ENCODE measurements at regions not wholly inside any gene's neighbourhood (a gene's known extent, or its start where the extent isn't known, plus 50 kb on each side); places are given as distances from the start of the nearest gene placed in this dataset.

DNA sequence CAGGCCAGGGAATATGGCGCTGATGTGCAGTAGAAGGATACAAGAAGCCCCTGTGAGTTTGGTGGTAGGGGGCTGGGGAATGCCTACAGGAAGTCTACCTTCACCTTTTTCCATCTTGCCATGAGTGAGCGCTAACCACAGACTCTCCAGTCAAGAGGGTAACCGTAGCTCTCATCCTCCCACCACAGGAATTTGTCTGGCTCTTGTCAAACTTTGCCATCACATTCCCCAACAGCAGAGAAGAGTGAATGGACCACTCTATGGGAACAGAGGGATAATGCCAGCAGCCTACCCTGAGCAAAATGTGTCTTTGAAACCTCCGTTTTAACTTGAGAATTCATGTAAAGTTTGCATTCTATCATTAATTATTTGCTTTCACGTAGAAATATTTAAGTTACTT, 168.3 kb downstream of the NRP2 start:
- H3K4me2 ChIP-seq (ENCODE audit: insufficient read depth, low read length): no peak overlapping the region
- H3K9ac ChIP-seq (replicated peaks; ENCODE audit: extremely low read depth, insufficient read depth, low read length): no peak overlapping the region
- BruUV-seq (replicated peaks): no TSS peak
- no peaks in the 10 kb centered on the region for H3K27me3 ChIP-seq (ENCODE audit: control insufficient read depth in 2 of 2, insufficient read depth in 2 of 2, low read length in 2 of 2)
- DNase-seq (ENCODE audit: low read depth, low spot score): no peak
- intact Hi-C loops (cut with micrococcal nuclease): no loop called here
- dilution Hi-C loops (cut with MboI; ENCODE audit: extremely low pct_ligation_motif_present, low sequenced_read_pairs): no loop called here
- ChIA-PET CTCF (no interaction called here), POLR2A (no interaction called here)
- no peaks in the 10 kb centered on the region for H3K36me3 ChIP-seq (ENCODE audit: control insufficient read depth in 2 of 2, extremely low read depth in 1 of 2, insufficient read depth in 2 of 2, low read length in 2 of 2)
- no peak overlapping the region for H2AFZ ChIP-seq (ENCODE audit: low read depth, low read length)
- no peak overlapping the region for H3K27ac ChIP-seq (ENCODE audit: insufficient read depth, low read depth, low read length)
- no peaks in the 10 kb centered on the region for H4K20me1 ChIP-seq (replicated peaks; ENCODE audit: control insufficient read depth, extremely low read depth, insufficient read depth, low read length)
- H3K4me1 ChIP-seq (ENCODE audit: control insufficient read depth, extremely low read depth, insufficient read depth, low read length): no peaks in the 10 kb centered on the region
- FAIRE-seq: no peak
- H3K4me3 ChIP-seq (replicated peaks in 1 of 3; ENCODE audit: insufficient read depth in 1 of 3, low read depth in 1 of 3, low read length in 3 of 3): no peak overlapping the region
- TF ChIP-seq POLR2A (IDR thresholded peaks at IDR 0.05; ENCODE audit: low read depth, low read length) (no peak), MYC (IDR thresholded peaks at IDR 0.05; ENCODE audit: low read depth, low read length) (no peak), GATA2 (IDR thresholded peaks at IDR 0.05; ENCODE audit: insufficient read depth, insufficient read length, low read depth, low read length) (no peak), POLR2AphosphoS5 (IDR thresholded peaks at IDR 0.05; ENCODE audit: insufficient read depth, low read depth, low read length) (no peak), JUN (IDR thresholded peaks at IDR 0.05; ENCODE audit: borderline replicate concordance, insufficient read depth, insufficient read length, low read depth) (no peak), EZH2 (IDR thresholded peaks at IDR 0.05; ENCODE audit: borderline replicate concordance, low read depth, low read length, severe bottlenecking) (no peak), FOS (IDR thresholded peaks at IDR 0.05; ENCODE audit: borderline replicate concordance, insufficient read depth, low read length) (no peak)
- TF ChIP-seq, protein P1, sequence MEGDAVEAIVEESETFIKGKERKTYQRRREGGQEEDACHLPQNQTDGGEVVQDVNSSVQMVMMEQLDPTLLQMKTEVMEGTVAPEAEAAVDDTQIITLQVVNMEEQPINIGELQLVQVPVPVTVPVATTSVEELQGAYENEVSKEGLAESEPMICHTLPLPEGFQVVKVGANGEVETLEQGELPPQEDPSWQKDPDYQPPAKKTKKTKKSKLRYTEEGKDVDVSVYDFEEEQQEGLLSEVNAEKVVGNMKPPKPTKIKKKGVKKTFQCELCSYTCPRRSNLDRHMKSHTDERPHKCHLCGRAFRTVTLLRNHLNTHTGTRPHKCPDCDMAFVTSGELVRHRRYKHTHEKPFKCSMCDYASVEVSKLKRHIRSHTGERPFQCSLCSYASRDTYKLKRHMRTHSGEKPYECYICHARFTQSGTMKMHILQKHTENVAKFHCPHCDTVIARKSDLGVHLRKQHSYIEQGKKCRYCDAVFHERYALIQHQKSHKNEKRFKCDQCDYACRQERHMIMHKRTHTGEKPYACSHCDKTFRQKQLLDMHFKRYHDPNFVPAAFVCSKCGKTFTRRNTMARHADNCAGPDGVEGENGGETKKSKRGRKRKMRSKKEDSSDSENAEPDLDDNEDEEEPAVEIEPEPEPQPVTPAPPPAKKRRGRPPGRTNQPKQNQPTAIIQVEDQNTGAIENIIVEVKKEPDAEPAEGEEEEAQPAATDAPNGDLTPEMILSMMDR (IDR thresholded peaks at IDR 0.05; ENCODE audit: extremely low read depth in 1 of 2, insufficient read depth in 1 of 2, low read depth in 1 of 2, low read length in 2 of 2): no peak
- TF ChIP-seq, protein P2, sequence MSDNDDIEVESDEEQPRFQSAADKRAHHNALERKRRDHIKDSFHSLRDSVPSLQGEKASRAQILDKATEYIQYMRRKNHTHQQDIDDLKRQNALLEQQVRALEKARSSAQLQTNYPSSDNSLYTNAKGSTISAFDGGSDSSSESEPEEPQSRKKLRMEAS (IDR thresholded peaks at IDR 0.05; ENCODE audit: insufficient read depth, insufficient read length): no peak
- no peaks in the 10 kb centered on the region for H3K9me3 ChIP-seq (replicated peaks; ENCODE audit: control insufficient read depth, insufficient read depth, low read length)
- no peaks in the 10 kb centered on the region for H3K9me1 ChIP-seq (replicated peaks; ENCODE audit: control insufficient read depth, extremely low read depth, insufficient read depth, low read length)
- H3K79me2 ChIP-seq (ENCODE audit: control insufficient read depth, insufficient read depth, low read length): no peaks in the 10 kb centered on the region

Measured in endothelial cell of umbilical vein (primary cell).